GM06990 (cell line): ENCODE measurements at regions not wholly inside any gene's neighbourhood (a gene's known extent, or its start where the extent isn't known, plus 50 kb on each side); places are given as distances from the start of the nearest gene placed in this dataset.
A peak's percentile ranks its signal among the peaks of the same experiment; 100 is the strongest.

Experiments used
- DNase-seq: peaks from one replicate; pipeline ENCODE4 v3.0.0-alpha.2; 2011; ENCODE audit not compliant: insufficient read length; ENCODE audit errors: extremely low read depth
- H3K27me3 ChIP-seq: replicated peaks from 2 replicates; pipeline ENCODE4 v1.6.0; 2011; ENCODE audit warnings: low read length; ENCODE audit not compliant: control insufficient read depth, insufficient read depth
- H3K36me3 ChIP-seq: 2 replicates; pipeline ENCODE4 v1.5.1; 2011; ENCODE audit warnings: low read length; ENCODE audit not compliant: control insufficient read depth, insufficient read depth
- H3K4me3 ChIP-seq: replicated peaks from 2 replicates; pipeline ENCODE4 v1.5.1; 2011; ENCODE audit warnings: low read depth, mild to moderate bottlenecking, control low read depth, low read length
- CTCF ChIP-seq: IDR thresholded peaks from 2 replicates; pipeline ENCODE4 v1.5.1; 2011; ENCODE audit warnings: low read length, control low read depth, mild to moderate bottlenecking, inconsistent platforms; ENCODE audit not compliant: insufficient read depth, poor library complexity, severe bottlenecking

- Histone ChIP-seq H3K36me3 (no peaks in the 10 kb centered on the region), H3K27me3 (no peaks in the 10 kb centered on the region), H3K4me3 (no peak overlapping the region)
- TF ChIP-seq CTCF = no peak
- DNase-seq = peak; percentile 51
Observed at GRCh38 chr6:167699141-167699931, 127.4 kb upstream of the AFDN start.

- no peaks in the 10 kb centered on the region for H3K27me3 ChIP-seq
- no peak for DNase-seq
- no peak for TF ChIP-seq CTCF
- no peaks in the 10 kb centered on the region for H3K36me3 ChIP-seq
- H3K4me3 ChIP-seq = no peak overlapping the region
Observed at GRCh38 chr6:167700199-167700598, 126.5 kb upstream of the AFDN start.

GRCh38 chr6:167701010-167701409, 125.7 kb upstream of the AFDN start:
- no peak for DNase-seq
- TF ChIP-seq CTCF = no peak
- Histone ChIP-seq H3K4me3 (no peak overlapping the region), H3K36me3 (no peaks in the 10 kb centered on the region), H3K27me3 (no peaks in the 10 kb centered on the region)

- Histone ChIP-seq H3K4me3 (no peak overlapping the region), H3K27me3 (peaks cover 2% of the 10 kb centered on the region; the same call in 1 of the 2 replicates), H3K36me3 (no peaks in the 10 kb centered on the region)
- DNase-seq = no peak
- TF ChIP-seq CTCF = no peak
Observed at GRCh38 chr6:167702241-167702827, 124.4 kb upstream of the AFDN start.

- no peaks in the 10 kb centered on the region for H3K36me3 ChIP-seq
- H3K27me3 ChIP-seq = peaks cover 2% of the 10 kb centered on the region; the same call in 1 of the 2 replicates
- no peak overlapping the region for H3K4me3 ChIP-seq
- no peak for TF ChIP-seq CTCF
- DNase-seq = no peak
Observed at GRCh38 chr6:167703347-167703746, 123.4 kb upstream of the AFDN start.
